Stimulated activated CD8-positive, alpha-beta memory T cell treated with anti-CD3 and anti-CD28 coated beads, Interleukin-4, amount 100 ng/mL, for 48 hours (primary cell): ENCODE measurements at regions not wholly inside any gene's neighbourhood (a gene's known extent, or its start where the extent isn't known, plus 50 kb on each side); places are given as distances from the start of the nearest gene placed in this dataset.

ENCODE experiments used
- DNase-seq: peaks from one replicate; pipeline ENCODE4 v3.0.0-alpha.2; 2020

- DNase-seq = no peak
These were observed 214.5 kb upstream of the CAMK1G start for GRCh38 chr1:209368864-209369598.

DNA sequence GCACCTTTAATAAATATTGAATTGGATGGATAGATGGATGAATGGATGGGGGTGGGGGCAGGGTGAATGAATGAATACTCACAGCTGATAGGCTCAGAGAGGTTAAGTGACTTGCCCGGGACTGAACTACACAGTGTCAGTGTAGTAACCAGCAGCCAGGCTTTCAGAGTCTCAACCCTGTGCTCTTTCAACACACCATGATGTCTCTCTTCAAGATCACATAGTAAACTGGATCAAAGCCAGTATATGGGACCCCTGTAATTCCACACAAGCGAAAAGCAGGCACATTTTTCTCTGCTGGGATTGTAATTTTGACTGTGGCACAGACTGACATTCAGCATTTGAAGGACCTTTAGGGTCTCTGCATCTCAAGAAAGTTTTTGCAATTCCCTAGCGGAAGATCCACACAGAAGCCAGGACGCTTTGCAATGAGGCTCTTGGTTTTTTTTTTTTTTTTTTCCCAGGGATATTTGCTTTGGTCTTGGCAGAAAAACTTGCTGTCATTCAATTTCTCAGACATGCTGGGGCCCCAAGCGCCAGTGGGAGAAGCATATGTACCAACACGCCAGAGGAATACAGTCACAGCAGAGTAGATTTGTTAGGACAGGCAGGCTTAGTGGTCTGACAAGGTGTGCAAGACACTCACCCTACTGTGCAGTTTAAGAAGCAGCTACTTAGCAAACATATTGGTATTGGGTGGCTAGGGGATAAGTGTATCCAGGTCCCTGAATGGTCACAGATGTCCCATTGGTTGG lies 213.1 kb upstream of the CAMK1G start:
- no peak for DNase-seq

DNA sequence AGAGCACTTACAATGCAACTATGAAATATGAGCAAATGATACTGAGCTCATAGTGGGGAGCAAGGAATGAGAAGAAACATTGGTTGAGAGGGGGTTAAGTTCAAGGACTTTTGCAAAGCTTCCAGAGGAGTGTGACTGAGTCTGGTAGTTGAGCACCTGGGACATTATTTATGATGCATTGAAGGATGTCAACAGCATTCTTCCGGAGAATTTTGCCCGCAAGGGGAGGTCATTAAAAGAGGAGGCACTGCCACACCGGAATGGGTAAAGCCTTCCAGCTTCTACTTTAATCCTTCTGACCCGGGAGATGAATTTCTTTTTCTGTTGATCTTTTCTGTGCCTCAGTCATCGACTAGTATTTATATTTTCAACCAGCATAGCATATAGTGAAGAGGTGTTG lies 208.4 kb upstream of the CAMK1G start:
- DNase-seq = no peak

DNA sequence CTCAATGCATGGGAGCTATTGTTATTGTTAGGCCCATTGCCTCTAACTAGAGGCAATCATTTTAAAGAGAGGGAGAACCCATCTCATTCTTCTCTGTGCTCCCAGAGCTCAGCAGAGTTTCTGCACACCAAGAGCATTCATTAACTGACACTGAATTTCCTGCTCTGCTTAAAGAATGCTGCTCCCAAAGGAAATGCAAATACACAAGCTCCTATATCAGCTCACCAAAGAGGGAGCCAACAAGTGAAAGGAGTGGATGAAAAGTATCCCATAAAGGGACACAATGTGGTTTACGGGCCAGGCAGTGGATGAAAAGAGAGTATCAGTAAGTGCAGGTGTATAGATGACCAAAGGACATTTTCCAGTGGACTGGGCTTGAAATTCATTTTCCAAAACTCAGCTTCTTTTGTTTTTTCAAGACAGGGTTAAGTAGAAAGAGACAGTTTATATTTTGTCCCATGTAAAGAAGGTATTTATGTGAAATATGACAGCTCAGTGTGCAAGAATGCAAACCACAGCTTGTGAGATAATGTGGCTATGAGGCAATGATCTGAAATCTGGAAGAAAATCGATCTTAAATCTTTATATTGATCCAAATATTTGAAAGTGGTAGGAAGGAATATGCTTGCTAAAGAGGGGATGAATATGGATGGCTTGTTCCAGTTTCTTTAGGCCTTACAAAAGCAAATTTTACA lies 207.7 kb upstream of the CAMK1G start:
- DNase-seq = no peak

GRCh38 chr1:209376774-209377173 lies 206.7 kb upstream of the CAMK1G start:
- DNase-seq = no peak

- no peak for DNase-seq
These were observed 205.5 kb upstream of the CAMK1G start for GRCh38 chr1:209377995-209378394.

- DNase-seq = no peak
These were observed 204.2 kb upstream of the CAMK1G start for GRCh38 chr1:209379280-209379679.

GRCh38 chr1:209380420-209380819 lies 203.1 kb upstream of the CAMK1G start:
- DNase-seq = no peak

DNA sequence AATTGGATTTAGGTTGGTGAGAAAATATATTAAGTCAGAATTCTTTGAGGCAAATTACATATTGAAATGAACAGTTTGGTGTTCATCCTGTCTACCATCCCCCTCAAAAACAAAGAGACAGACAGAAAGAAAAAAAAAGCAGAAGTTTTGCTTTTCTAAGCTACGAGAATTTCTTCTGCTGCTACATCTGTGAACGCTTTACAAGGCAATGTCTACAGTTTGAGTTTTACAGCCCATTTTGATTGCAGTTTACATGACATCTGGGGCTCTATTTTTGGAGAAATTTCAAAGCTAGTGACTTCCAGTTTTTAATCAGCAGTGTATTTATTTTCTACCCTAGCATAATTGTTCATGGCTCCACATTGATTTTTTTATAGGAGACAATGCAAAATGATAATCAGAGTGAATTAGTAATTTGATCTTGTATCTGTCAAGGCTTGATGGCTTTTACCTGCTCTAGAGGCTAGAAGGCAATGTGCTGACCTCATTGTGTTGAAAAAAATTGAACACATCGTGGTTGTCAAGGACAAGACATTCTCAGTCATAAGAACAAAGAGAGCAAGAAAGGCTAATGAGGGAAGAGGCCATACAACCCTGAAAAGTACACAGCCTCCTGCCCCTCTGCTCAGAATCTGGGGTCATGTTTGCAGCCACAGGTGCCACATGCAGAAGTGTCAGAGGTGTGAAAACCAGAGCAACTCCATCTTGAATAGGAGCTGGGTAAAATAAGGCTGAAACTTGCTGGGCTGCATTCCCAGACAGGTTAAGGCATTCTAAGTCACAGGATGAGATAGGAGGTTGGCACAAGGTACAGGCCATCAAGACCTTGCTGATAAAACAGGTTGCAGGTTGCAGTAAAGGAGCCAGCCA lies 201.0 kb upstream of the CAMK1G start:
- DNase-seq = no peak

DNA sequence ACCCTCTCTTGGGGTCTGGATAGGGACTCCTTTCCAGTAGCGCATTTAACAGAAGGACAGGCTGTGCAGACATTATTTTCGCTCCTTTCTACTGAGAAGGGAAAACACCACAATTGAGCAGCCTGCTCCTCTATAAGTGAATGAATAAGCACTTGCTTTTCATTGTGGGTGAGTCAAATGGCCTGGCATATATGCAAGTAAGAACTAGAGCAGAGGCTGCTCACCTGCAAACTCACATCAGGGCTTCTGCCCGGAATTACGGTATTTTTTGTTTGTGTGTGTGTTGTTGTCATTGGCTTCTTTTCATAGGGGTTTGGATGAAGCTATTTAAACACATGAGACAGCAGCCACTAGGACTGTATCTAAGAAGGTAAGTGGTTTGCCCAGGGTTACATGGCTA lies 200.1 kb upstream of the CAMK1G start:
- DNase-seq = no peak

DNA sequence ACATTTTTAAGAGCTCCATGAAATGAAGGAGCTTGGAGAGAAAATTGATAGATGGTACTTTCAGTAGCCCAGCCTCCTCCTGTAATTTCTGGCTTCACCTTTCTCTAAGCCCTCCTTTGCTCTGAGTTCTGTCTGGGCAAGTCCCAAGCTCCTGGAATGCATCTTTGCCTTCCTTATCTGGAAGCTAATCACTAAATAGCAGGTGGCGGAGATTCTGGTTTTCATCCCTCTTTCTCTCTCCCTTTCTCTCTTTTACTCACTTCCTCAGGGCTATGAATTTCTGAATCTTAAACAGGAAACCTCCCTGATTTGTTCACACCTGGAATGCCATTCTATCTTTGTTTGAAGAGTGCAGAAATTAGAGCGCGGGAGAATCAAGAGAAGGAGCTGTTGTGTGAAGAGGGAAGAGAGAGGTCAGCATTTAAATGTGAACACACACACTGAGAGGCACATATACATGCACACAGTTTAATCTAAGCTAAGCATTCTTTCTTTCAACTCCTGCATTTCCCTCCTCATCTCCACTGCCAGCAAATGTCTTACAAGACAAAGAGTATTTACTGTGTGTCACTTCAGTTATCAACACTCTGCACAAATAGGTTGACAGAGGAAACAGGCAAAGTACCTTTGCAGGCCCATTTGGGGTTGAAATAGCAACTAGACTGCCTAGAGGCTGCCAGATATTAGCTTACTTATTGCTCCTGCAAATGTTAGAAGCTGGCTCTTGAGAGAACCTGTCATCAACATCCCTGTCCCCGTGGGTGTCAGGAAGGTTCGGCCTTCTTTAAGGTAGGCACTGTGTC lies 199.4 kb upstream of the CAMK1G start:
- no peak for DNase-seq

DNA sequence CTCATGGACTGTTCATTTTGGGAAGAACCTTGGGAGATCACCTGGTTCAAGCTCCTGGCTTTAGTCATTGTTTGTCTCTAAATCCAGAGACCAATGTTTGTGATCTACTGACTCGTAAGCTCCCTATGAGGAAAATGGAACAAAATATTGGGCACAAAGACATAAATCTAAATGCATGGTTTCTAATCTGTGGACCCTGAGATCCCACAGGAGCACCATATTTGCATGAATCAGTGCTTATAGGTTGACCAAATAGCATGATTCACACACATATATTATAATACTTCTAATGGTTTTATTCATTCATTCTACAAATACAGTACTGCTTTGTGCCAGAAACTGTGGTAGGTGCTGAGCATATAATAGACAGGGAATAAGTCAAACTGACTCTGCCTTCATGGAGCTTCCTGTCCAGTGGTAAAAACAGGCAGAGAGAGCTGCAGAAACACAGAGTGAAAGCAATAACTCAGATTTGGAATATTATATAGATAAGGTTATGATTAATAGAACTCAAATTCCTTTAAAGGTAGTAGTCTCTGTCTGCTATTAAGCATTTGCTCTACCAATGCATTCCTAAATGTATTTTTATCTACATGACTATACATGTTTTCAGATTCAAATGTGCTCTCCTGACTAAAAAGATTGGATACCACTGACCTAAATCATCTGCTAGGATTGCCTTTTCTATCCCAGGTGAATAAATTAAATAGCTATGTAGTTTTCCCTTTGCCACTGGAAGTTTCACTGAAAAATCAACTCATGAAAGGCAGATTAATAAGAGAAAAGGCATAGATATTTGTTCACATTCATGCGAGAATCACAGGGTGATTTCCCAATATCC lies 198.6 kb upstream of the CAMK1G start:
- no peak for DNase-seq

DNA sequence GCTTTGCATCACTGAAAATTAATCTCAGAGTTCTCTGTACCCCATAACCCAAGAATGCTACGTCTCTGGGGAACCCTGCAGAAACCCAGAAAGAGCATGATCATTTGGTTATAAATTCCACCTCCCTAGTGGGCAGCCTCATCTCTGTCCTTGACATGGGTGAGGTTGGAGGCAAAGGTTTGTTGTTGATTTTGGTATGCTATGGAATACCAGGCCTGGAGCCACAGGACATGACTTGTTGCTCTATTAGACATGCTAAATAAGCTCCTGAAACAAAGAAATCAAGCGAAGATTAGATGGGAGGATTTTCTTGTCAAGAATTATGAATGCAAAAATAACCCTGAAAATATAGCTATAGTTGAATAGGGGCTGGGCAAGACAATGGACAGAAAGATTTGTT lies 197.4 kb upstream of the CAMK1G start:
- no peak for DNase-seq

DNA sequence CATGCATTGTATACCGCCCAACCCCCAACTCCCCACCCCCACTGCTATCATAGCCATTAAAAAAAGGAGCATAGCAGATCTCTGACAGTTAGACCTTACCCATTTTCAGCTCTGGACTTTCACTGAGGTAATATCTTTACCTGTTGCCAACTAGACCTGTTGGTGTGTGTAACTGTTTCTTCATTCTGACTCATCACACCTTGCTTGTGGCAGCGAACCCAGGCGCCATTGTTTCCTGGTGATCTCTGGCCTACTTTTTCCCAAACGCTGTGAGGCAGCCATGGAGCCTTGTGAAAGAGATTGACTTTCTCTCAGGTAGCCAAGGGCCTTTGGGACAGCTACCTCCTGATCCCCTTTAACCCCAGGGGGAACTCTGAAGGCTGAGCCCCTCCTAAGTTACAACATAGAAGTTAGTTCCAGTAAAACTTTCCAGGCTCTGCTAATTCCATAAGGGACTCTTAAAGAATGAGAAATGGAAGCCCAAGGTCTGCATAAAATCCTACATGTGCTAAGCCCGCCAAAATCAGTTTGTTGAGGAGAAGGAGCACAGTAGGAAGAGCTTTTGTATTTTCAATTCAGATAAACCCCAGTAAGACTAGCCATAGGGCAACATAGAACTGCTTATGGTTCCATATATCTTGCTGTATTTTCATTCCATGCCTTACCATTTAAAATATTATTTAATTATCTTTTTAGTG lies 196.1 kb upstream of the CAMK1G start:
- DNase-seq = no peak

- DNase-seq = no peak
These were observed 195.6 kb upstream of the CAMK1G start for GRCh38 chr1:209387969-209388329.

DNA sequence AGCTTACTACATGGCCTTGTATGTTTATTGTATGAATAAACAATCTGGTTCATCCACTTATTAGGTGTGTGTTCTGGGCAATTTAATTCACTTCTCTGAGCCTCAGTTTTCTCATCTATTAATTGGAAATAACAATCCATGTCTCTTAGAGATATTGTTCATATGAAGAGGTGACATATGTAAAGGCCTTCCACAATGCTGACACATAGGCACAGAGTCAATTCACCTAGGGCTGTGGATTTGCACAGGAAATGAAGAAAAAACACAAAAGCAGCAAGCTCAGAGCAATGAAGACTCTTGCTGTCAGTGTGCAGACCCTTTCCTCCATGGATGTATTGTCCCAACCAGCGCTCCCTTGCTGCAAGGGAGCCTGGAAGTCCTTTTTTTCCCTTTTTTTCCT lies 195.2 kb upstream of the CAMK1G start:
- no peak for DNase-seq

DNA sequence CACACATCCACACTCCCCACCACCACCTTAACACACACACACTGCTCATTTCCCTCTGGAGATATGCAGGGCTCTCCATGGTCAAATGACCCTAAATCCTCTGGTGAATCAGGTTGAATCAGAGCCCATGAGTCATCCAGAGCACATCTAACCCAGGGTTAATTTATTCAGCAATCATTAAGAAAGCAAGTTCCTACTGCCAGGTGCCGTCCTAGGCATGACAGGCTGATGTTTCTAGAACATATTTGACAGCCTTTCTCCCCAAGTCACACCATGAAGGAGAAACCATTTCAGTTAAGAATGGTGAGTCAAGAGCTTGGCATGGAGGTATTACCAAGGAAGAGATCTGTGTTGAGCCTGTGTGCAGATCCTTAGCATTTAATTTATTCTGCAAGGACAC lies 194.3 kb upstream of the CAMK1G start:
- no peak for DNase-seq

DNA sequence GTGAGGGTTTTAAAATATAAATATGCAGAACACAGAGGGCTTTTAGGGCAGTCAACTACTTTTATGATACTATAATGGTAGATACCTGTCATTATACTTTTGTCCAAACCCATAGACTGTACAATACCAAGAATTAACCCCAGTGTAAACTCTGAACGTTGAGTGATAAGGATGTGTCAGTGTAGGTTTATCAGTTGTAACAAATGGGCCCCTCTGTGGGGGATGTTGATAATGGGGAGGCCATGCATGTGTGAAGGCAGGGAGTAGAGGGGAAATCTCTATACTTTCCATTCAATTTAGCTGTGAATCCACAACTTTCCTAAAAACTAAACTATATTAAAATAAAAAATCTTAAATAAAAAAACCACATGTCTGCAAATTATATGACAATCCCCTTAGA lies 193.5 kb upstream of the CAMK1G start:
- DNase-seq = no peak

DNA sequence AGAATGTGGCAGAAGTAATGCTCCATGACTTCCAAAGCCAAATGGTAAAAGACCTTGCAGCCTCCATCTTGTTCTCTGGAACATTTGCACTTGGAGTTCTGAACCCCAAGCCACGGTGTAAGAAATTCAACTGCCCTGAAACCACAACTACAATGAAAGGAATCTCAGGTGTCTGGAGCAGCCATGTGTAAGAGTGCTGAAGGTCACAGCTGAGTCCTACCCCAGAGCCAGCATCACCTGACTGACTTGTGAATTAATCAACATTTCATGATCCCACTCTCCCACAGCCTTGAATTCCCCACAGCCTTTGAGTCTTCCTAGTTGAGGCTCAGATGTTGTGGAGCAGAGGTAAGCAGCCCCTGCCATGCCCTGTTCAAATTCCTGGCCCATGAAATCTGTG lies 192.8 kb upstream of the CAMK1G start:
- no peak for DNase-seq

- DNase-seq = no peak
These were observed 191.7 kb upstream of the CAMK1G start for GRCh38 chr1:209391792-209392191.

DNA sequence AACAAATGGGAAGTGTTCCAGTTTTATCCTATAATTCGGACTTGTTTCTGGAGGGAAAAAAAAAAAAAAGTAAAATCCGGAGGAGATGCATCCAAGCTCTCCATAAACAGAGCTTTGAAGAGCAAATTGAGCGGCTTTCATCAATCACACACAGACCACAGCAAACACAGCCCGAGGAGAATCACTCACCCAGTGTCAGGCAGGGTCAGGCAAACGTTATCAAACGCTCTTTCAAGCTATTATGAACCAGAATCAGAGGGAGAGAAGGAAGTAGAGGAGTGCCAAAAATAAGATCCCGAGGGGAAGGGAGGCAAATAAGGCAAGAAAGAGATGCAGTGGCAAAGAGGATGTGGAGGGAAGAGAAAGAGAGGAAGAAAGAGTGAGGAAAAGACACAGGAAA lies 188.3 kb upstream of the CAMK1G start:
- no peak for DNase-seq
